SK-N-MC (cell line): ENCODE measurements at regions not wholly inside any gene's neighbourhood (a gene's known extent, or its start where the extent isn't known, plus 50 kb on each side); places are given as distances from the start of the nearest gene placed in this dataset.

Experiments
- DNase-seq: peaks from one replicate; pipeline ENCODE4 v3.0.0-alpha.2; 2011; ENCODE audit warnings: low read depth, low spot score
- H3K27ac ChIP-seq: fragments of 200-600 bp; sonication (generic); 2 replicates; pipeline ENCODE4 v1.5.1; 2016; ENCODE audit warnings: mixed run types
- H3K36me3 ChIP-seq: fragments of 200-600 bp; sonication (generic); 2 replicates; pipeline ENCODE4 v1.6.1; 2017; ENCODE audit warnings: antibody characterized with exemption, low read length, mixed read lengths; ENCODE audit not compliant: insufficient read depth
- H3K4me3 ChIP-seq: fragments of 200-600 bp; sonication (generic); 2 replicates; pipeline ENCODE4 v1.5.1; 2016
- H3K9ac ChIP-seq: fragments of 200-600 bp; sonication (generic); 2 replicates; pipeline ENCODE4 v1.8.0; 2017; ENCODE audit warnings: mixed run types, mixed read lengths; ENCODE audit not compliant: insufficient read length
- H3K9me3 ChIP-seq: fragments of 200-600 bp; sonication (generic); 2 replicates; pipeline ENCODE4 v1.6.1; 2017; ENCODE audit warnings: low read depth, mild to moderate bottlenecking, antibody characterized with exemption, low read length, moderate library complexity, mixed read lengths
- EZH2 ChIP-seq: fragments of 200-600 bp; sonication (generic); IDR thresholded peaks from one replicate; pipeline ENCODE4 v1.6.1; 2017; ENCODE audit warnings: antibody characterized with exemption
- FOXP2 ChIP-seq: optimal IDR thresholded peaks from 2 replicates; pipeline ENCODE3; 2011; ENCODE audit warnings: mild to moderate bottlenecking, moderate library complexity; ENCODE audit not compliant: insufficient read depth; ENCODE audit errors: extremely low read length, control extremely low read depth
- POLR2AphosphoS5 ChIP-seq: IDR thresholded peaks from 2 replicates; pipeline ENCODE4 v1.6.1; 2012; ENCODE audit warnings: mild to moderate bottlenecking, low read depth, low read length, borderline replicate concordance

DNA sequence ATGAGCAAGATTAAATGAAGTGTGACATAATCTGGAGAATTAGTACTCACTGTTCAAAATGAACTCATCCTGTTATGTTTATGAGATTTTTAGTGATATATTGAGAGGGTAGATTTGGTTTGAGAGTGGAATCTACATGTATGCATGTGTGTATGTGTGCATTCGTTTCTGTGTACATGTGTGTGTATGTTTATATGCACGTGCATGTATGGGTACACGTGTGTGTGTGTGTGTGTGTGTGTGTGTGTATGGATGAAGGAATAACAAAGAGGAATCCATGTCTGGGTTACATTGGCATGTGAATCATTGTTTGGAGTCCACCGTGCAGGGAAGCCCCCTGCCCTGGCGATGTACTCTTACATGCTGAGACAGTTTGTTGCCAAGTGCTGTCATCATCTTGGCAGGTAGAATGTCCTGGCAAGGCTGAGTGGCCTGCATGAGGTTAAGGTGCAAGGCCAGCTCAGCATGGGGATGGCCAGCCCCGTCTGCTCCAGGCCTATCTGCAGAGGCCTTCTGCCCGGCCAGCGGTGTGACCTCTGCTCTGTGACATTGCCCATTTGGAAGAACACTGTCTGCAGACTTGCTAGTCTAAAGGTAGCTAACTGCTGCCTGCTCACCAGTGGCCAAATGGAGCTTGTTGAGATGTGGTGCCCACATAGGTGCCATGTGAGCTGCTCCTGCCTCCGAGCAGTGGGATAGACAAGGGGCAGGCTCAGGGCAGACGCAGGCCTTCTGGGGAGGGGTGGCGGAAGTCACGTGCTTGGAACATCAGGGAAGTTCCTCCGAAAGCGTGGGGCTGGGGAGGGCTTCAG is 222.3 kb downstream of the TEX29 start:
- no peak overlapping the region for H3K9ac ChIP-seq
- no peak for DNase-seq
- H3K9me3 ChIP-seq = no peaks in the 10 kb centered on the region
- no peaks in the 10 kb centered on the region for H3K36me3 ChIP-seq
- H3K4me3 ChIP-seq = no peak overlapping the region
- no peak overlapping the region for H3K27ac ChIP-seq
- TF ChIP-seq POLR2AphosphoS5 (no peak), FOXP2 (no peak), EZH2 (no peak)

DNA sequence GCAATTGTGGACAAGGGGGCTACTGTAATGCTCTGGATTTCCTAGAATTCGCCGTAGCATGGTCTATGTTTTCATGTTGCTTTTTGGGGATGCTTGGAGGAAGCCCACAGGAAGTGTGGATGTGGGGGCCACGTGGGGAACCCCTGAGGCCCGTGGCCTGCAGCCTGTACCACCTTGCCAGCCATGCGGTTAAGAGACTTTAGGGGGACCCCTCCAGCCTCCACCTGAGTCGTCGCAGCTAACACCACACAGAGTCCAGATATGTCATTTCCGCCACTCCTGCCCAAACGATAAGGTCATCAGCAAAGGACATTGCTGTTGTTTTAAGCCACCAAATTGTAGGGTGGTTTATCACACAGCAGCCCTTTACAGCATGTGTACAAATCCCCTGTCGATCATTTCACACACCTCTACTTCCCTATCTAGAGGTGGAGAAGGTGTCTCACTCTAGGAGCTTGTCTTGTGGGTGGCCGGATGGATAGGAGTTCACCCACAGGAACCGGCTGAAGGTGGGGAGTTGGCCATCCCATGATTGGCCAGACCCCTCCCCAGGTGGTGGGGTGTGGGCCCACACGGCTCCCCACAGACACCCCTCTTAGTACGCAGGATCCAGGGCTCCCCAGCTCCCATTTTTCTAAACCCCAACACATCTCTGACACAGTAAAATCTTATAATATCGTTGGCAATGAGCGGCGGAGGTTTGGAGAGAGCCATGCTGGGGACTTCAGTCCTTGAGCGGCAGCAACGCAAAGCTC is 226.7 kb downstream of the TEX29 start:
- Histone ChIP-seq H3K4me3 (no peak overlapping the region), H3K9ac (no peak overlapping the region), H3K27ac (no peak overlapping the region), H3K9me3 (no peaks in the 10 kb centered on the region), H3K36me3 (no peaks in the 10 kb centered on the region)
- no peak for TF ChIP-seq POLR2AphosphoS5
- TF ChIP-seq EZH2 = no peak
- no peak for TF ChIP-seq FOXP2
- DNase-seq = no peak

DNA sequence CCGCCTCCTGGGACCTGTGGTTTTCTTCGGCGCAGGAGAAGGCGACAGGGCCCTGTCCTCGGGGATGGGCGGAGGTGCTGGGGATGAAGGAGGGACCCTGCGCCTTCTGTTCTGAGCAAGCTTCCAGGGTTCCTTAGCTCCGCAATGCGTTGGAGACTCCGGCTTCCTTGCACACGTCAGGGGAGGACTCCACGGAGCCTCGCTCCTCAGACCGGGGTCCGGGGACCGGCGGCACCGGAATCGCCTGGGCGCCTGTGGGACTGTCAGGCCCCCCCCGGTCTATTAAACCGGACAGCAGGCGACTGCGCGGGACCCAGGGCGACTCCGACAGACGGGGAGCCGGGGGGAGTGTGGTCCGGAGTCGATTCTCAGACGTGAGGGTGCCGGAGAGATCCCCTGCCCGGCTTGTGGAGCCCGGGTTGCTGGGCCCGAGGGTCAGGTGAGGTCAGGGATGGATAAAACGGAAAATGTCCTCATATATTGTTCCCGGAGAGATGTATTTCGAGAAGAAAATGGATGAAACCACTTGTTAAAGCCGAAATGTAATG is 227.4 kb downstream of the TEX29 start:
- Histone ChIP-seq H3K36me3 (no peaks in the 10 kb centered on the region), H3K4me3 (no peak overlapping the region), H3K9ac (no peak overlapping the region), H3K9me3 (no peaks in the 10 kb centered on the region), H3K27ac (no peak overlapping the region)
- TF ChIP-seq EZH2 = no peak
- no peak for DNase-seq

DNA sequence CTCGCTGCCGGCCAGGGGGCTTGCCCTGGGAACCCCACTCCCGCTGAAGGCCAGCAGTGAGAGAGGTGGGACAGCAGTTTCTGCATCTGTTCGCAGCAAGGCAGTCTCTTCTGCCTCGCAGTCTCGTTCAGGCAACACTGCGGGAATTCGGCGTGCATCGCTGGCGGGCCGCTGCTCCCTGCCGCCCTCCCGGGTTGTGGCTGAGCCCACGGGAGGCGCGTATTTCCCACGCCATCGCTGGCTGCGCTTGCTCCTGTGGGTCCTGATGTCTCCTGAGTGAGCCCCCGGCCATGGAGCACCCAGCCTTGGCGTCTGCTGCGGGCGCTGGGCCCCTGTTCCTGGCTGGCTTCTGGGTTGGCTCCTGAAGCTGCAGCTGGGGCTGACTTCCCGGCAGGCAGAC is 227.9 kb downstream of the TEX29 start:
- Histone ChIP-seq H3K9me3 (no peaks in the 10 kb centered on the region), H3K4me3 (no peak overlapping the region)

DNA sequence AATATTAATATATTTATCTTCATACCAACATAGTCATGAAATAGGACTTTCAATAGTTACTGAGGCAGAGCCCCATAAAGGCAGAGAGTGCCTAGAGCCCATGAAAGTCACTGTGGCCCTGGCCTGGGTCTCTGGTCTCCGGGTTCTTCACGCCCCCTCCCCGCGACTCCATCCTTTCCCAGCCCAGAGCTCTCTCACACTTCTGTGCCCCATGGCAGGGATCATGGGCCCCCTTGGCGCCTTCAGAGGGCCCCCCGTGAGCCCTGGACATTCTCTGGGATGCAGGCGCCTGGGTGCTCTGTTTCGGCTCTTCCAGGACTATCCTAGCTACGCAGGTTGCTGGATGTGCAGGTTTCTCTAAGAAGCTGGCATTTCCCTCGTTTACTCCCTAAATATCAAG is 228.4 kb downstream of the TEX29 start:
- Histone ChIP-seq H3K9me3 (no peaks in the 10 kb centered on the region), H3K27ac (no peak overlapping the region), H3K9ac (no peak overlapping the region), H3K36me3 (no peaks in the 10 kb centered on the region), H3K4me3 (no peak overlapping the region)
- TF ChIP-seq POLR2AphosphoS5 (no peak), EZH2 (no peak), FOXP2 (no peak)
- no peak for DNase-seq

More for the DNA sequence above, 227.9 kb downstream of the TEX29 start:
- DNase-seq = no peak
- Histone ChIP-seq H3K9ac (no peak overlapping the region), H3K36me3 (no peaks in the 10 kb centered on the region), H3K27ac (no peak overlapping the region)
- no peak for TF ChIP-seq EZH2
- no peak for TF ChIP-seq POLR2AphosphoS5

DNA sequence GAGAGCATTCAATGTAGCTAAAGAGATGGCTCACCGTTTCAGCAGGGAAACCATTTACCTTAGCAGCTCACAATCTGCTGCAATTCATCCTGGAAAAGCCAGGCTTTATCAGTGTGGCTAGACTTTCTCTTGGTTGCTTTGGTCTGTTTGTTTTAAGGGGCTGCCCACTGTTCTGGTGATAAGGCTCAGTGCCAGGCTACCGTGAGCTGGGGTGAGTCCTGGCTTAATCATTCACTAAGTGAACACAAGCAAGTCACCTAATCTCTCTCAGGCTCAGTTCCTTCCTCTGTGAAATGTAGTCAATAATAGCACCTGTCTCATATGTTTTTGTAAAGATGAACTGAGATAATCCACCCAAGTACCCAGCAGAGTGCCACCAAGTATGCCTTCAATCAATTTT is 229.0 kb downstream of the TEX29 start:
- H3K9me3 ChIP-seq = no peaks in the 10 kb centered on the region
- TF ChIP-seq EZH2 (no peak), FOXP2 (no peak), POLR2AphosphoS5 (no peak)
- H3K36me3 ChIP-seq = no peaks in the 10 kb centered on the region
- H3K9ac ChIP-seq = no peak overlapping the region
- no peak overlapping the region for H3K4me3 ChIP-seq
- no peak for DNase-seq
- no peak overlapping the region for H3K27ac ChIP-seq

DNA sequence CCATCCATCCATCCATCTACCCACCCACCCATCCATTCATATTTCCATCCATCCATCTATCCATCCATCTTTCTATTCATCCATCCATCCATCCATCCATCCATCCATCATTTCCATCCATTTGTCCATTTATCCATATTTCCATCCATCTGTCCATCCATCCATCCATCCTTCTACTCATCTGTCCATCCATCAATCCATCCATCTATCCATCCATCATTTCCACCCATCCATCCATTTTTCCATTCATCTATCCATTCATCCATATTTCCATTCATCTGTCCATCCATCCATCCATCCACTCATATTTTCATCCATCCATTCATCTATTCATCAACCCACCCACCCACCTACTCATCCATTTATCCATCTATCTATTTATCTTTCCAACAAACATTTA is 229.6 kb downstream of the TEX29 start:
- no peak for DNase-seq
- no peak for TF ChIP-seq POLR2AphosphoS5
- no peak for TF ChIP-seq FOXP2
- no peak for TF ChIP-seq EZH2
- Histone ChIP-seq H3K27ac (no peak overlapping the region), H3K9ac (no peak overlapping the region), H3K4me3 (no peak overlapping the region), H3K9me3 (no peaks in the 10 kb centered on the region), H3K36me3 (no peaks in the 10 kb centered on the region)

DNA sequence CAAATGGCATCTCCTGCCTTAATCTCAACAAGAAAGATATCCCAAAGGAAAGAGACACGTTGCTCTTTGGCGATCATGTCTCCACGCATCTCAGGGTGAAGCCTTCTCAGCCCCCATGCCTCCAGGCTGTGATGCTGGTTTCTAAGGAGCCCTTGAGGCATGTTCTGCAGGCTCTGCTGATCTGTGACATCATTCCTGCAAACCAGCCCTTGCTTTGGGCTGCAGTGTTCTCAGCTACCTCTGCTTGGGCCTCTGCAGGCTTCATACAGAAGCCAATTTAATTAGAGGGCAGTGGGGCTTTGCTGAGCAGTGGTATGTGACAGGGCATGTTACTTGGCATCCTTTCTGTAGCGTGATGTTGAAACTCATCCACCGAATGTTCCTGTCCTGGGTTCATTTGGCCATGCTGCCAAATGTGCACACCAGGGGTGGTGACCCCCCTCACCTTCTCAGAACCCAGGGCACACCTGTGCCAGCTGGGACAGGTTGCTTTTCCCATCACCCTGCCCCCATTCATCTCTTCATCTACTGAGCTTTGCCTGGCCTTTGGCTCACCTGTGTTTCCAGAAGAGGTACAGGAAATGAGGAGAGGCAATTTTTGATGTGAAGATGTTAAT is 230.9 kb downstream of the TEX29 start:
- H3K36me3 ChIP-seq = no peaks in the 10 kb centered on the region
- DNase-seq = no peak
- no peaks in the 10 kb centered on the region for H3K9me3 ChIP-seq
- no peak overlapping the region for H3K27ac ChIP-seq
- no peak overlapping the region for H3K9ac ChIP-seq
- TF ChIP-seq FOXP2 (no peak), POLR2AphosphoS5 (no peak), EZH2 (no peak)
- no peak overlapping the region for H3K4me3 ChIP-seq
